Transverse colon (tissue), 4 donors: ENCODE measurements at regions not wholly inside any gene's neighbourhood (a gene's known extent, or its start where the extent isn't known, plus 50 kb on each side); places are given as distances from the start of the nearest gene placed in this dataset.

ENCODE experiments used
- DNase-seq: peaks from one replicate; pipeline ENCODE4 v3.0.0-alpha.2; 2019
- H3K27ac ChIP-seq, 4 donors: fragments of 200-600 bp; sonication (generic); 2 replicates each; pipeline ENCODE4 v1.5.1; 2016 to 2018; ENCODE audit warnings: inconsistent platforms in 4 of 4
- H3K27me3 ChIP-seq: fragments of 200-600 bp; sonication (generic); 2 replicates; pipeline ENCODE4 v1.5.1; 2017; ENCODE audit warnings: inconsistent platforms
- H3K36me3 ChIP-seq, 4 donors: fragments of 200-600 bp; sonication (generic); 2 replicates each; pipeline ENCODE4 v1.5.1; 2017 to 2019; ENCODE audit warnings: inconsistent platforms in 4 of 4
- H3K4me1 ChIP-seq, 4 donors: fragments of 200-600 bp; sonication (generic); 2 replicates each; pipeline ENCODE4 v1.5.1; 2017 to 2020; ENCODE audit warnings: inconsistent platforms in 4 of 4
- H3K4me3 ChIP-seq, 4 donors: fragments of 200-600 bp; sonication (generic); 1 replicate in 1 of 4; 2 replicates in 3 of 4; pipeline versions ENCODE4 v1.5.1 to v1.6.1; 2017 to 2019; ENCODE audit warnings: inconsistent platforms in 4 of 4
- H3K9me3 ChIP-seq, 2 donors: fragments of 200-600 bp; sonication (generic); 2 replicates each; pipeline ENCODE4 v1.5.1; 2017 to 2019; ENCODE audit warnings: inconsistent platforms in 2 of 2
- EP300 ChIP-seq: sonication (generic); formaldehyde crosslinking; IDR thresholded peaks from one replicate; pipeline ENCODE4 v1.6.1; 2017; ENCODE audit warnings: antibody characterized with exemption, low read depth
- POLR2A ChIP-seq: fragments of 450-650 bp; IDR thresholded peaks from one replicate; pipeline ENCODE4 v1.6.1; 2016; ENCODE audit warnings: antibody characterized with exemption, mild to moderate bottlenecking, moderate library complexity
- POLR2AphosphoS5 ChIP-seq, 3 donors: sonication (generic); formaldehyde crosslinking; IDR thresholded peaks; one replicate each; pipeline ENCODE4 v1.6.1; 2016; ENCODE audit warnings: antibody characterized with exemption in 3 of 3
- WGBS, 2 donors: methylation state at CpG; one replicate each; pipeline ENCODE4 v1.1.5; 2018; ENCODE audit warnings: low coverage in 1 of 2; 5-methylcytosine and 5-hydroxymethylcytosine counted together
- in situ Hi-C, 4 donors: fragments of 200-750 bp; cut with MboI; loops; one replicate each; pipeline versions ENCODE4 v1.15.0 to v1.15.1; 2017; ENCODE audit warnings: low sequenced_read_pairs in 3 of 4, low pct_ligation_motif_present in 1 of 4, low pct_unique_long_range_greater_than_20kb in 1 of 4
- intact Hi-C: fragments of 100-400 bp; cut with DNase I; formaldehyde crosslinking; loops from one replicate; pipeline ENCODE4 v1.15.1; 2023; ENCODE audit warnings: low total_unique reads
- TF ChIP-seq, protein P1 (sequence below), 5 experiments: fragments of 200-600 bp in 3 of 5; fragments of 450-650 bp in 2 of 5; sonication (generic) in 3 of 5; IDR thresholded peaks; 1 replicate in 2 of 5; 2 replicates in 3 of 5; pipeline ENCODE4 v1.5.1; 2016 to 2017; ENCODE audit warnings: antibody characterized with exemption in 5 of 5, inconsistent platforms in 3 of 5, mild to moderate bottlenecking in 2 of 5, moderate library complexity in 1 of 5

DNA sequence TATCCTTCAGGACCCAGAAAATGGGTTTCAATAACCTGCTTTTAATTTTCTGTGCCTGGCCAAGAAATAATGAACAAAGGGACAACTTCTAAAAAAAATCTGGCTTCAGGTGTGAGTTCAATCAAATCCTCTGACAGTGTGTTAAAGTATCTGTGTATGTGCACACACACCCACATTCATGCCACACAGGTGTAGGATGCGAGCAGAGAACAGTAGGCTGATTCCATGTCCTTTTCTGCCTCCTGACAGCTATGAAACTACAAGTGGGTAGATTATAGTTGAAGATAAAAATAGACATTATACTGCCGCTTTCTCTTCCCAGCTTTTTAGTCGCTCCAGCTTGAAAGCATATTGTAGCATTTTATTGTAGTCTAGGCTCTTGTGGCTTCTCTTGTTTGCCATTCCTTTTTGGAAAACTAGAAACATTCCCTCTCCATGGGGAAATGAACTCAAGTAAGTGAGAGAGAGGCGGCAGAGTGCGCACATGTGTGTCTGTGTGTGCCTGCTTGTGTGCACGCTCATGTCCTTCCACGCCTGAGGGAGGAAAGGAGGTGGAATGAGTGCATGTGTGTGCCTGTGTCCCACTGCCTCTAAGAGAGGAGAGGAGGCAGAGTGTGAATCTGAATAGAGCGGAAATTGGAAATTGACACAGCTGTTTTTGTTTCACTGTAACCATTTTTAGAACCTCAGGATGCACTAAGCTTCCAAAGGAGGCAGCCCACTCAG, 273.0 kb downstream of the ELAVL2 start:
- Histone ChIP-seq H3K9me3 (no peaks in the 10 kb centered on the region), H3K27me3 (no peaks in the 10 kb centered on the region), H3K4me1 (no peaks in the 10 kb centered on the region), H3K27ac (no peak overlapping the region), H3K4me3 (no peak overlapping the region), H3K36me3 (no peaks in the 10 kb centered on the region)
- TF ChIP-seq EP300 (no peak), POLR2A (no peak), POLR2AphosphoS5 (IDR thresholded peaks at IDR 0.05) (no peak)
- TF ChIP-seq, protein P1, sequence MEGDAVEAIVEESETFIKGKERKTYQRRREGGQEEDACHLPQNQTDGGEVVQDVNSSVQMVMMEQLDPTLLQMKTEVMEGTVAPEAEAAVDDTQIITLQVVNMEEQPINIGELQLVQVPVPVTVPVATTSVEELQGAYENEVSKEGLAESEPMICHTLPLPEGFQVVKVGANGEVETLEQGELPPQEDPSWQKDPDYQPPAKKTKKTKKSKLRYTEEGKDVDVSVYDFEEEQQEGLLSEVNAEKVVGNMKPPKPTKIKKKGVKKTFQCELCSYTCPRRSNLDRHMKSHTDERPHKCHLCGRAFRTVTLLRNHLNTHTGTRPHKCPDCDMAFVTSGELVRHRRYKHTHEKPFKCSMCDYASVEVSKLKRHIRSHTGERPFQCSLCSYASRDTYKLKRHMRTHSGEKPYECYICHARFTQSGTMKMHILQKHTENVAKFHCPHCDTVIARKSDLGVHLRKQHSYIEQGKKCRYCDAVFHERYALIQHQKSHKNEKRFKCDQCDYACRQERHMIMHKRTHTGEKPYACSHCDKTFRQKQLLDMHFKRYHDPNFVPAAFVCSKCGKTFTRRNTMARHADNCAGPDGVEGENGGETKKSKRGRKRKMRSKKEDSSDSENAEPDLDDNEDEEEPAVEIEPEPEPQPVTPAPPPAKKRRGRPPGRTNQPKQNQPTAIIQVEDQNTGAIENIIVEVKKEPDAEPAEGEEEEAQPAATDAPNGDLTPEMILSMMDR (IDR thresholded peaks at IDR 0.05): no peak
- in situ Hi-C loops: no loop called here
- intact Hi-C loops: no loop called here
- 84 to 90% methylated on average over 2 to 8 of the region's 8 CpGs for WGBS, 2 donors
- no peak for DNase-seq

DNA sequence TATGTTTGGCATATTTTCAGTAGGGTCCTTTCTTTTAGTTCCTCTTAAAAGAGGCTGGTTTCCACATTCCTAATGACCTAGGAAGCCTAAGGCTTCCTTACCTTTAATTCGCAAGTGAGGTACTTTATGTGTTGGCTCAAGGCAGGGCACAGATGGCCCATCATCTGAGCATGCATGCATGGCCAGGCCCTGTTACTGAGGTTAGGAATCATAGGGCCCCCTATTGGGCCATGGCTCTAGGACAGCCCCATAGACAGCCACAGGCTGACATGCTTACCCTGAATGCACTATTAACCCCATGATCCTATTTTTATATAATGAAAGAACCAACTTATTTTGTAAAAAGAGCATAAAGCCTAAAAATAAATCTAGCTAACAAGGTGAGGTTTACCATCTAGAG, 271.4 kb downstream of the ELAVL2 start:
- 91 to 100% methylated on average over 1 of the region's 1 CpG for WGBS, 2 donors
- no peaks in the 10 kb centered on the region for H3K27me3 ChIP-seq

DNA sequence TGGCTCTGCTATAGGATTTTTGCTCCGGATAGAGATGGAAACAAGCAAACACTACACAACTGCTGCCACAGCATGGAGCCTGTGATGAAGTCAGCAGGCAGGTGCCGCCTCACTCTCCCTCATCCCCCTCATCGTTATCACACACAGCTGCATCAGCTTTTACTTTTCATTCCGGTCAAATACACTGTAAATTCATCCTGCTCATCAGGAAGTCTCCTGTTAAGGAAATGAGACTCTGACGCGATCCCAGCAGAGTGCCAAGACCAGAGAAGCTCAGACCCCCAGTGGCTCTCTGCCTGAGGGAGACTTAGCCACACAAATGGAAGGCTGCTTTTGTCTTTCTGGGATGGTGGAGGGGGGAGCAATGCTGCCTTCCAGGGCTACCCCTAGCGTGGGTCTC, 270.2 kb downstream of the ELAVL2 start:
- WGBS, 2 donors: 34 to 58% methylated on average over 5 to 7 of the region's 7 CpGs
- DNase-seq: no peak
- intact Hi-C loops: no loop called here

More for the DNA sequence above, 271.4 kb downstream of the ELAVL2 start:
- intact Hi-C loops: no loop called here
- Histone ChIP-seq H3K9me3 (no peaks in the 10 kb centered on the region), H3K36me3 (no peaks in the 10 kb centered on the region), H3K4me3 (no peak overlapping the region), H3K4me1 (no peaks in the 10 kb centered on the region), H3K27ac (no peak overlapping the region)
- DNase-seq: no peak
- in situ Hi-C loops: no loop called here
- TF ChIP-seq EP300 (no peak), POLR2A (no peak), POLR2AphosphoS5 (IDR thresholded peaks at IDR 0.05) (no peak)
- TF ChIP-seq, protein P1 (IDR thresholded peaks at IDR 0.05): no peak

DNA sequence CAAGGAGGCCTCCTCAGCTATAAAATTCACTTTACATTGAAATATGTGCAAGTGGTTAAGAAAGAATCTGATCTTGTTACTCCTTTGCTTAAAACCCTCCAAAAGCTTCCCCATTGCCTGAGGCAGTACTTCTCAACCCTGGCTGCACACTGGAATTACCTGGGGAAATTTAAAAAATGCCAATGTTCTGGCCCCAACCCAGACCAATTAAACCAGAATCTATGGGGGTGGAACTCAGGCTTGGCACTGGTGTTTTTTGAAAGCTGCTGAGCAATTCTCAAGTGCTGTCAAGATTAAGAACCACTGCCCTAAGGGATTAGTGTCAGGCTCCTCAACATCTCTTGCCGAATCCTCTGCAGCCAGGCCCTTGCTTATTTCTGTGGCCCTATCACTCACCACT, 269.6 kb downstream of the ELAVL2 start:
- Histone ChIP-seq H3K27ac (no peak overlapping the region), H3K36me3 (no peaks in the 10 kb centered on the region), H3K27me3 (no peaks in the 10 kb centered on the region), H3K4me3 (no peak overlapping the region), H3K4me1 (no peaks in the 10 kb centered on the region), H3K9me3 (no peaks in the 10 kb centered on the region)
- WGBS, 2 donors: 80 to 88% methylated on average over 1 of the region's 1 CpG
- TF ChIP-seq POLR2AphosphoS5 (IDR thresholded peaks at IDR 0.05) (no peak), EP300 (no peak), POLR2A (no peak)
- TF ChIP-seq, protein P1 (IDR thresholded peaks at IDR 0.05): no peak
- in situ Hi-C loops (no loop called here), intact Hi-C loops (no loop called here)
- DNase-seq: no peak

More for the DNA sequence above, 270.2 kb downstream of the ELAVL2 start:
- Histone ChIP-seq H3K36me3 (no peaks in the 10 kb centered on the region), H3K27me3 (no peaks in the 10 kb centered on the region), H3K27ac (no peak overlapping the region), H3K9me3 (no peaks in the 10 kb centered on the region), H3K4me3 (no peak overlapping the region), H3K4me1 (no peaks in the 10 kb centered on the region)
- in situ Hi-C loops: no loop called here
- no peak for TF ChIP-seq EP300
- no peak for TF ChIP-seq POLR2AphosphoS5 (IDR thresholded peaks at IDR 0.05)
- TF ChIP-seq POLR2A: no peak
- TF ChIP-seq, protein P1 (IDR thresholded peaks at IDR 0.05): no peak
